Gastroesophageal sphincter (tissue), 3 donors: ENCODE measurements at regions not wholly inside any gene's neighbourhood (a gene's known extent, or its start where the extent isn't known, plus 50 kb on each side); places are given as distances from the start of the nearest gene placed in this dataset.

Source experiments
- EP300 ChIP-seq: sonication (generic); formaldehyde crosslinking; IDR thresholded peaks from one replicate; pipeline ENCODE4 v1.6.1; 2017; ENCODE audit warnings: antibody characterized with exemption, mild to moderate bottlenecking
- POLR2A ChIP-seq, 2 donors: fragments of 450-650 bp; IDR thresholded peaks; one replicate each; pipeline ENCODE4 v1.6.1; 2017; ENCODE audit warnings: antibody characterized with exemption in 2 of 2, mild to moderate bottlenecking in 2 of 2, moderate library complexity in 1 of 2
- POLR2AphosphoS5 ChIP-seq: sonication (generic); formaldehyde crosslinking; IDR thresholded peaks from one replicate; pipeline ENCODE4 v1.6.1; 2017; ENCODE audit warnings: antibody characterized with exemption
- TF ChIP-seq, protein P1 (sequence below), 4 experiments: fragments of 200-600 bp in 2 of 4; fragments of 450-650 bp in 2 of 4; sonication (generic) in 1 of 4; IDR thresholded peaks; one replicate each; pipeline ENCODE4 v1.5.1; 2017 to 2019; ENCODE audit warnings: antibody characterized with exemption in 4 of 4, mild to moderate bottlenecking in 2 of 4, moderate library complexity in 2 of 4

DNA sequence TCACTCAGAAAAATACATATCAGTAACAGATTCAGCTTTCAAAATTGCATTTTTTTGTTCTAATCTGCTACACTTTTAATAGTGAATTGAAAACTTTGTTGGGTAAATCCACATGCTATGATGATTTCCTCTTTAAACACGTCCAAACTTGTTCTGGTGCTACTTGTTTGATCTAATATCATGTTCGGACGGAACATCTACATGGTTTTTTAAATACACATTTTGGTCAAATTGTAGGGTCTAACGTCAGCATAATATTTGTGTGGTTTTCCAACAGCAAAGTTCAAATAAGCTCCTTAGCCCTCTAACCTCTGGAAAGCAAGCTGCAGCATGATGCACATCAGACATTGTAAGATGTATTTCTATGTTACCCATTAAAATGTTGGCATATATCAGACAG lies 98.5 kb upstream of the OSTN start:
- TF ChIP-seq POLR2A (IDR thresholded peaks at IDR 0.05) (no peak), EP300 (no peak), POLR2AphosphoS5 (no peak)
- TF ChIP-seq, protein P1, sequence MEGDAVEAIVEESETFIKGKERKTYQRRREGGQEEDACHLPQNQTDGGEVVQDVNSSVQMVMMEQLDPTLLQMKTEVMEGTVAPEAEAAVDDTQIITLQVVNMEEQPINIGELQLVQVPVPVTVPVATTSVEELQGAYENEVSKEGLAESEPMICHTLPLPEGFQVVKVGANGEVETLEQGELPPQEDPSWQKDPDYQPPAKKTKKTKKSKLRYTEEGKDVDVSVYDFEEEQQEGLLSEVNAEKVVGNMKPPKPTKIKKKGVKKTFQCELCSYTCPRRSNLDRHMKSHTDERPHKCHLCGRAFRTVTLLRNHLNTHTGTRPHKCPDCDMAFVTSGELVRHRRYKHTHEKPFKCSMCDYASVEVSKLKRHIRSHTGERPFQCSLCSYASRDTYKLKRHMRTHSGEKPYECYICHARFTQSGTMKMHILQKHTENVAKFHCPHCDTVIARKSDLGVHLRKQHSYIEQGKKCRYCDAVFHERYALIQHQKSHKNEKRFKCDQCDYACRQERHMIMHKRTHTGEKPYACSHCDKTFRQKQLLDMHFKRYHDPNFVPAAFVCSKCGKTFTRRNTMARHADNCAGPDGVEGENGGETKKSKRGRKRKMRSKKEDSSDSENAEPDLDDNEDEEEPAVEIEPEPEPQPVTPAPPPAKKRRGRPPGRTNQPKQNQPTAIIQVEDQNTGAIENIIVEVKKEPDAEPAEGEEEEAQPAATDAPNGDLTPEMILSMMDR (IDR thresholded peaks at IDR 0.05): no peak
